Esophagus squamous epithelium (tissue), 5 donors: ENCODE measurements at regions not wholly inside any gene's neighbourhood (a gene's known extent, or its start where the extent isn't known, plus 50 kb on each side); places are given as distances from the start of the nearest gene placed in this dataset.

ENCODE experiments used
- DNase-seq: peaks from one replicate; lab custom pipeline; 2025; lab: John Stamatoyannopoulos, UW
- H3K27ac ChIP-seq, 4 donors: fragments of 200-600 bp; sonication (generic); one replicate each; pipeline ENCODE4 v1.5.1; 2016 to 2019; ENCODE audit warnings: mild to moderate bottlenecking in 1 of 4
- H3K27me3 ChIP-seq, 4 donors: fragments of 200-600 bp; sonication (generic); 1 replicate in 3 of 4; 2 replicates in 1 of 4; pipeline versions ENCODE4 v1.5.1 to v1.6.0; 2017 to 2021; ENCODE audit warnings: antibody characterized with exemption in 1 of 4
- H3K36me3 ChIP-seq, 3 donors: fragments of 200-600 bp; sonication (generic); one replicate each; pipeline ENCODE4 v1.5.1; 2016 to 2019
- H3K4me1 ChIP-seq, 3 donors: fragments of 200-600 bp; sonication (generic); one replicate each; pipeline ENCODE4 v1.5.1; 2017 to 2019
- H3K4me3 ChIP-seq, 4 donors: fragments of 200-600 bp; sonication (generic); 1 replicate in 3 of 4; 2 replicates in 1 of 4; pipeline ENCODE4 v1.5.1; 2016 to 2019; ENCODE audit warnings: mild to moderate bottlenecking in 2 of 4, moderate library complexity in 1 of 4
- H3K9me3 ChIP-seq, 3 donors: fragments of 200-600 bp; sonication (generic); one replicate each; pipeline ENCODE4 v1.5.1; 2016 to 2019
- POLR2A ChIP-seq, 4 donors: fragments of 450-650 bp; IDR thresholded peaks; one replicate each; pipeline ENCODE4 v1.6.1; 2017; ENCODE audit warnings: antibody characterized with exemption in 4 of 4, mild to moderate bottlenecking in 4 of 4, moderate library complexity in 3 of 4
- WGBS, 2 donors: methylation state at CpG; one replicate each; pipeline ENCODE4 v1.1.5; 2018; 5-methylcytosine and 5-hydroxymethylcytosine counted together
- intact Hi-C: fragments of 100-400 bp; cut with DNase I; formaldehyde crosslinking; loops from one replicate; pipeline ENCODE4 v1.15.0; 2022
- TF ChIP-seq, protein P1 (sequence below), 6 experiments: fragments of 450-650 bp in 4 of 6; fragments of 200-600 bp in 2 of 6; sonication (generic) in 2 of 6; IDR thresholded peaks; one replicate each; pipeline ENCODE4 v1.5.1; 2016 to 2019; ENCODE audit warnings: antibody characterized with exemption in 6 of 6, mild to moderate bottlenecking in 4 of 6, moderate library complexity in 4 of 6
- donor health status: DM: yes; HTN: yes; CAD: no.

DNA sequence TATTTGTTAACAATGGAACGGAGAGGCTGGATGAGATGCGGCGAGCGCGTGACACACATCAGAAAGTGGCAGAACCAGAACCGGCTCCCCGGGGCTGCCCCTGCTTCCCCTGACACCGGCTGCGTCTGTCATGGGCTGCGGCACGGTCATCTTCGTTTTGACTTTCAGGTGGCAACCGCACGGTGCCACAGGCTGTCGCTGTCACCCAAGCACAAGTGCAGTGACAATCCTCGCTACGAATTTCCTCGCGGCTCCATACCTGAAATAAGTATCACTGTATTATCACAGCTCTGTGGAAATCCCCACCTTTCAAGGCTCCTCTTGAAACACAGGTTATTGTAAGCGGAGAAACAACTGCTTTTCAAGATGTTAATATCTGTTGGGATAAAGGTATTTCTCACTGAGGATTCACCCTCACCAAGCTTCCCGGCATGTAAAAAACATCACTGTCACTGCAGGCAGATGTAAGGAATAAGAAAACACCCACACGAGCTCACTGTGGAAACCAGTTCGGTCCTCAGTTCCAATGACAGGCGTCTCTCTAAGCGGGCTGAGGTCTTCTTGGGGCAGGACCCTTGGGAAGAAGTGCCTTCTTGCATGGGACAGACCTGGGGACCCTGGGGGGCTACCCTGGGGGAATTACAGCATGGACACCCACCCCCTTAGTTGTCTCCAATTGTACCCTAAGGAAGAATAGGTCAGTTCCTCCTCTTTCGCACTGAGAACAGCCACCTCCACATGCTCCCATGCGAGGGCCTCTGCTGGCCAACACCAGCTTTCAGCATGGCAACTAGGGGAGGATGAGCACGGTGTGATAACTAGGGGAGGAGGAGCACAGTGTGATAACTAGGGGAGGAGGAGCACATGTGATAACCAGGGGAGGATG lies 86.3 kb downstream of the DACT2 start:
- Histone ChIP-seq H3K9me3 (no peaks in the 10 kb centered on the region), H3K27ac (no peak overlapping the region), H3K27me3 (peaks cover 0 to 23% (median 0%) of the 10 kb centered on the region in 4 donors), H3K4me1 (peaks cover 0 to 5% (median 0%) of the 10 kb centered on the region in 3 donors), H3K36me3 (no peaks in the 10 kb centered on the region), H3K4me3 (no peak overlapping the region)
- 83 to 86% methylated on average over 15 to 26 of the region's 28 CpGs for WGBS, 2 donors
- TF ChIP-seq POLR2A (IDR thresholded peaks at IDR 0.05): no peak
- TF ChIP-seq, protein P1, sequence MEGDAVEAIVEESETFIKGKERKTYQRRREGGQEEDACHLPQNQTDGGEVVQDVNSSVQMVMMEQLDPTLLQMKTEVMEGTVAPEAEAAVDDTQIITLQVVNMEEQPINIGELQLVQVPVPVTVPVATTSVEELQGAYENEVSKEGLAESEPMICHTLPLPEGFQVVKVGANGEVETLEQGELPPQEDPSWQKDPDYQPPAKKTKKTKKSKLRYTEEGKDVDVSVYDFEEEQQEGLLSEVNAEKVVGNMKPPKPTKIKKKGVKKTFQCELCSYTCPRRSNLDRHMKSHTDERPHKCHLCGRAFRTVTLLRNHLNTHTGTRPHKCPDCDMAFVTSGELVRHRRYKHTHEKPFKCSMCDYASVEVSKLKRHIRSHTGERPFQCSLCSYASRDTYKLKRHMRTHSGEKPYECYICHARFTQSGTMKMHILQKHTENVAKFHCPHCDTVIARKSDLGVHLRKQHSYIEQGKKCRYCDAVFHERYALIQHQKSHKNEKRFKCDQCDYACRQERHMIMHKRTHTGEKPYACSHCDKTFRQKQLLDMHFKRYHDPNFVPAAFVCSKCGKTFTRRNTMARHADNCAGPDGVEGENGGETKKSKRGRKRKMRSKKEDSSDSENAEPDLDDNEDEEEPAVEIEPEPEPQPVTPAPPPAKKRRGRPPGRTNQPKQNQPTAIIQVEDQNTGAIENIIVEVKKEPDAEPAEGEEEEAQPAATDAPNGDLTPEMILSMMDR (IDR thresholded peaks at IDR 0.05): no peak
- DNase-seq: no peak
- intact Hi-C loops: no loop called here

DNA sequence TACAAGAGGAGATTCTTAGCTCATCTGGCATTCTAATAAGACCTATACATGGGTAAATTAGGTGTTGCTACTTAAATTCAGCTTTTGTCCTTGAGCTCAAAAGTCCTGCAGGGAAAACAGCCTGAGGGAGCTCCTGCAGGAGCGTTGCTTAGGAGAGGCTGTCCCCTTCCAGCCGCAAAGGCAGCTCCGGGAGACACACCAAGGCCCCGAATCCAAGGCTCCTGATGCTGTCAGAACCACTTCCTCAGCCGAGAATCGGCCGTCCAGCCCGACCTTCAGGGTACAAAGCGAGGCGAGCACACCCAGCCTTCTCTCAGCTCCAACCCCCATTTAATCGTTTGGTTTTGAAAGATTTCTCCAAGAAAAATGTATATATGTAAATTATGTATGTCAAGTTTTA lies 87.0 kb downstream of the DACT2 start:
- H3K27ac ChIP-seq: no peak overlapping the region
- peaks cover 0 to 24% (median 0%) of the 10 kb centered on the region in 4 donors for H3K27me3 ChIP-seq
- H3K36me3 ChIP-seq: no peaks in the 10 kb centered on the region
- 67% methylated on average over 10 to 11 of the region's 11 CpGs for WGBS, 2 donors
- intact Hi-C loops: no loop called here
- no peaks in the 10 kb centered on the region for H3K9me3 ChIP-seq
- no peaks in the 10 kb centered on the region for H3K4me1 ChIP-seq
- no peak overlapping the region for H3K4me3 ChIP-seq
- TF ChIP-seq, protein P1 (IDR thresholded peaks at IDR 0.05): no peak
- no peak for TF ChIP-seq POLR2A (IDR thresholded peaks at IDR 0.05)
- no peak for DNase-seq

DNA sequence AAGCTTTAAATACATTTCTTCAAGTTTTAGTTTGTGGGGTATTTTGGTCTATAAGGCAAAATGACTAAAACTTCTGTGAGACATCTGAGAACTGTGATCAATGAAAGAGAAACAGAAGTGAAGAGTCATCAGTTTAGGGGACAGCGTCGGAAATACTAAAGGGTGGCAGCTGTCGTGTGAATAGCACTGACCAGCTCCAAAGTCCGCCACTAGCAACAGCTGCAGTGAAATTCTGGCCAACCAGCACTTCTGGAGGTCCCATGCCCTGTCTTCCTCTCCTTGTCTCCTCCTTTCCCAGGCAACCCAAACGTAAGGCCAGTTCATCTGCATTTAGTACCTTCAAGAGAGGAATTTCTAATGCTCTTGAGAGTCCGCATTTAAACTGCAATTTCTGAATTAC lies 87.5 kb downstream of the DACT2 start:
- 66 to 72% methylated on average over 6 of the region's 6 CpGs for WGBS, 2 donors
- no peak for DNase-seq

DNA sequence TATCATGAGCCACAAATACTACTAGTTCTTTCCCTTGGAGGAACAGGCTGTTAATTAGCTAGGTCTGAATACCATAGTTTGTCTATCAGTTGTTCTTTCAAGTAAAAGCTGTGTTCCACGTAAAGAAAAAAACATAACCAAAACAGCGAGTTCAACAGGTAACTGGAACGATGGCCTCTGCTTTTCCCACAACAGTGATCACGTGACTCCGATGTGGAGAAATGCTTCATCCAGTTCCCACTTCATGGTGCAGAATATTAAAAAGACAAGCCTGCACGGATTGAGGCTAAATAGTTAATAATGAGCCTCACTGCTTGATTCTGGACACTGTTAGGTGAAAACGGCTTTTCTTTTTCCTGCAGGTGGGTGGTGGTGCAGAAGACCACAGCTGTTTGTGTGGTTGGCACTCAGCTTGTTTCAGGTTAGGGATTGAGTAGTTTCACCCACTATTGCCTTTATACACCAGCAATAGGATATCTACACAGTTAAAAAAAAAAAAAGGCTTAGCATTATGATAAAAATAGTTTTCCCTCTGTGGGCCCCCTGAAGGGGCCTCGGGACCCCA lies 88.1 kb downstream of the DACT2 start:
- H3K4me1 ChIP-seq: peaks cover 0 to 8% (median 8%) of the 10 kb centered on the region in 3 donors
- H3K27ac ChIP-seq: no peak overlapping the region
- H3K9me3 ChIP-seq: no peaks in the 10 kb centered on the region
- H3K27me3 ChIP-seq: peaks cover 0 to 25% (median 0%) of the 10 kb centered on the region in 4 donors
- no peak for TF ChIP-seq POLR2A (IDR thresholded peaks at IDR 0.05)
- 48 to 61% methylated on average over 8 of the region's 8 CpGs for WGBS, 2 donors
- no peak for DNase-seq
- H3K4me3 ChIP-seq: no peak overlapping the region
- no peaks in the 10 kb centered on the region for H3K36me3 ChIP-seq
- intact Hi-C loops: no loop called here

More for the DNA sequence above, 87.5 kb downstream of the DACT2 start:
- Histone ChIP-seq H3K27ac (no peak overlapping the region), H3K36me3 (no peaks in the 10 kb centered on the region), H3K4me1 (peaks cover 0 to 2% (median 2%) of the 10 kb centered on the region in 3 donors), H3K9me3 (no peaks in the 10 kb centered on the region), H3K27me3 (peaks cover 0 to 24% (median 0%) of the 10 kb centered on the region in 4 donors), H3K4me3 (no peak overlapping the region)
- TF ChIP-seq, protein P1 (IDR thresholded peaks at IDR 0.05): no peak
- TF ChIP-seq POLR2A (IDR thresholded peaks at IDR 0.05): no peak
- intact Hi-C loops: no loop called here

DNA sequence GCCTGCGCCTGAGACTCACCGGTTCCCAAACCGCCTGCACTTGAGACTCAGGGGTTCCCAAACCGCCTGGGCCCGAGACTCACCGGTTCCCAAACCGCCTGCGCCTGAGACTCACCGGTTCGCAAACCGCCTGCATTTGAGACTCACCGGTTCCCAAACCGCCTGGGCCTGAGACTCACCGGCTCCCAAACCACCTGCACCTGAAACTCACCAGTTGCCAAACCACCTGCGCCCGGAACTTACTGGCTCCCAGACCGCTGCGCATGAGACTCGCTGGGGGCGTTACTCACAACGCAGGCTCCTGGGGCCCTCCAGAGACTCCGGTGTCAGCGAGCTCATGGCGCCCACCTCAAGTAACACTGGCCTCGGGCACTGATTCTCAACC lies 90.2 kb downstream of the DACT2 start:
- TF ChIP-seq POLR2A (IDR thresholded peaks at IDR 0.05): no peak
- TF ChIP-seq, protein P1 (IDR thresholded peaks at IDR 0.05): no peak
- no peak for DNase-seq
- peaks cover 0 to 24% (median 14%) of the 10 kb centered on the region in 3 donors for H3K4me1 ChIP-seq
- H3K27me3 ChIP-seq: peaks cover 0 to 28% (median 0%) of the 10 kb centered on the region in 4 donors
- H3K4me3 ChIP-seq: no peak overlapping the region
- H3K36me3 ChIP-seq: no peaks in the 10 kb centered on the region
- intact Hi-C loops: no loop called here
- H3K9me3 ChIP-seq: no peaks in the 10 kb centered on the region
- 91 to 93% methylated on average over 19 to 21 of the region's 25 CpGs for WGBS, 2 donors
- H3K27ac ChIP-seq: no peak overlapping the region
